H1 (cell line): ENCODE measurements at regions not wholly inside any gene's neighbourhood (a gene's known extent, or its start where the extent isn't known, plus 50 kb on each side); places are given as distances from the start of the nearest gene placed in this dataset.

Source experiments
- GTF2F1 ChIP-seq: IDR thresholded peaks from 2 replicates; pipeline ENCODE4 v1.6.1; 2012; ENCODE audit warnings: low read depth, low read length, improper control_type of control experiment, borderline replicate concordance
- KDM1A ChIP-seq: fragments of 200-600, 300-600 bp; sonication (generic); IDR thresholded peaks from 2 replicates; pipeline ENCODE4 v1.7.1; 2016; ENCODE audit warnings: mild to moderate bottlenecking, low read length, borderline replicate concordance
- MAFK ChIP-seq: IDR thresholded peaks from 2 replicates; pipeline ENCODE4 v1.6.1; 2012; ENCODE audit warnings: low read depth, mild to moderate bottlenecking, improper control_type of control experiment, low read length
- POLR2A ChIP-seq, 2 experiments: IDR thresholded peaks; 1 replicate in 1 of 2; 2 replicates in 1 of 2; pipeline ENCODE4 v1.6.1; 2011; ENCODE audit warnings: low read depth in 2 of 2, low read length in 2 of 2, mild to moderate bottlenecking in 2 of 2; ENCODE audit errors: control extremely low read depth in 1 of 2
- RBBP5 ChIP-seq: IDR thresholded peaks from 2 replicates; pipeline ENCODE4 v1.7.1; 2012; ENCODE audit warnings: low read depth, mild to moderate bottlenecking, inconsistent platforms, low read length, moderate library complexity, borderline replicate concordance
- TAF1 ChIP-seq: IDR thresholded peaks from 2 replicates; pipeline ENCODE4 v1.6.1; 2011; ENCODE audit warnings: mild to moderate bottlenecking, low read depth, low read length
- TF ChIP-seq, protein P1 (sequence below), 3 experiments: IDR thresholded peaks; 1 replicate in 2 of 3; 2 replicates in 1 of 3; pipeline versions ENCODE4 v1.5.1 to v1.6.1; 2011; ENCODE audit warnings: low read length in 3 of 3, mild to moderate bottlenecking in 3 of 3, inconsistent platforms in 2 of 3, low read depth in 1 of 3, moderate library complexity in 1 of 3; ENCODE audit not compliant: insufficient read depth in 1 of 3; ENCODE audit errors: control extremely low read depth in 1 of 3

DNA sequence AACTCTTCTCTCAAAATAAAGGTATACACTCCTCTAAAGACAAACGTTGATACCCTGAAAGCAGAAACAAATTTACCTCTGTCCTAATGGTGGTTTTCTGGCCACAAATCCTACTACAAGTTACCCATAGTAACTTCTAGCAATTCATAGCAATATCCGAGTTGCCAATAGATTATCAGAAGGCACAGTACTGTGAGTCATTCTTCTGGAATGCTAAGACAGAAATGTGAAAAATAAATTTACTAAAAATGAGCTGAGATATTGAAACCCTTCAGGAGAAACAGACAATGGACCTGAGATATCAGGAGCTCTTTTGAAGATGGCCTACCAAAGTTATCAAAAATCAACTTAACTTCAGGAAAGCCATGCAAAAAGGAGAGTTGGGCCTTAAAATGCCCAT lies 715.0 kb upstream of the ADAMTS5 start:
- TF ChIP-seq, protein P1, sequence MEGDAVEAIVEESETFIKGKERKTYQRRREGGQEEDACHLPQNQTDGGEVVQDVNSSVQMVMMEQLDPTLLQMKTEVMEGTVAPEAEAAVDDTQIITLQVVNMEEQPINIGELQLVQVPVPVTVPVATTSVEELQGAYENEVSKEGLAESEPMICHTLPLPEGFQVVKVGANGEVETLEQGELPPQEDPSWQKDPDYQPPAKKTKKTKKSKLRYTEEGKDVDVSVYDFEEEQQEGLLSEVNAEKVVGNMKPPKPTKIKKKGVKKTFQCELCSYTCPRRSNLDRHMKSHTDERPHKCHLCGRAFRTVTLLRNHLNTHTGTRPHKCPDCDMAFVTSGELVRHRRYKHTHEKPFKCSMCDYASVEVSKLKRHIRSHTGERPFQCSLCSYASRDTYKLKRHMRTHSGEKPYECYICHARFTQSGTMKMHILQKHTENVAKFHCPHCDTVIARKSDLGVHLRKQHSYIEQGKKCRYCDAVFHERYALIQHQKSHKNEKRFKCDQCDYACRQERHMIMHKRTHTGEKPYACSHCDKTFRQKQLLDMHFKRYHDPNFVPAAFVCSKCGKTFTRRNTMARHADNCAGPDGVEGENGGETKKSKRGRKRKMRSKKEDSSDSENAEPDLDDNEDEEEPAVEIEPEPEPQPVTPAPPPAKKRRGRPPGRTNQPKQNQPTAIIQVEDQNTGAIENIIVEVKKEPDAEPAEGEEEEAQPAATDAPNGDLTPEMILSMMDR (IDR thresholded peaks at IDR 0.05; ENCODE audit: control extremely low read depth in 1 of 3, insufficient read depth in 1 of 3, low read depth in 1 of 3, low read length in 3 of 3): no peak
- TF ChIP-seq KDM1A (no peak), POLR2A (IDR thresholded peaks at IDR 0.05; ENCODE audit: control extremely low read depth in 1 of 2, low read depth in 2 of 2, low read length in 2 of 2) (no peak), TAF1 (no peak), GTF2F1 (no peak), RBBP5 (no peak), MAFK (no peak)
